Stomach (tissue), 4 donors: ENCODE measurements at regions not wholly inside any gene's neighbourhood (a gene's known extent, or its start where the extent isn't known, plus 50 kb on each side); places are given as distances from the start of the nearest gene placed in this dataset.

Source experiments
- CTCF ChIP-seq, 7 experiments: fragments of 450-650 bp in 4 of 7; fragments of 200-600 bp in 3 of 7; sonication (generic) in 3 of 7; IDR thresholded peaks; one replicate each; pipeline ENCODE4 v1.5.1; 2016 to 2019; ENCODE audit warnings: antibody characterized with exemption in 7 of 7, control low read depth in 2 of 7, mild to moderate bottlenecking in 1 of 7
- POLR2A ChIP-seq, 4 donors: fragments of 450-650 bp; IDR thresholded peaks; one replicate each; pipeline ENCODE4 v1.6.1; 2016; ENCODE audit warnings: antibody characterized with exemption in 4 of 4, control low read depth in 2 of 4, mild to moderate bottlenecking in 1 of 4, moderate library complexity in 1 of 4
- POLR2AphosphoS5 ChIP-seq, 3 donors: sonication (generic); formaldehyde crosslinking; IDR thresholded peaks; one replicate each; pipeline ENCODE4 v1.6.1; 2016; ENCODE audit warnings: antibody characterized with exemption in 3 of 3

- TF ChIP-seq POLR2A (IDR thresholded peaks at IDR 0.05) = no peak
- TF ChIP-seq POLR2AphosphoS5 (IDR thresholded peaks at IDR 0.05) = no peak
- no peak for TF ChIP-seq CTCF (IDR thresholded peaks at IDR 0.05)
Observed at GRCh38 chr3:72223628-72224027, 438.7 kb upstream of the PROK2 start.
